ENCODE measurements at regions not wholly inside any gene's neighbourhood (a gene's known extent, or its start where the extent isn't known, plus 50 kb on each side); places are given as distances from the start of the nearest gene placed in this dataset.

GRCh38 chr11:112421879-112422278 lies 161.2 kb upstream of the PLET1 start:
- TF ChIP-seq CTCF (IDR thresholded peaks at IDR 0.05; ENCODE audit: poor library complexity) (no peak), EZH2phosphoT487 (IDR thresholded peaks at IDR 0.05; ENCODE audit: low read depth, severe bottlenecking, unreplicated experiment) (no peak), EZH2 (IDR thresholded peaks at IDR 0.05; ENCODE audit: borderline replicate concordance) (no peak)

All from hepatocyte (in vitro differentiated cells).